ENCODE measurements at regions not wholly inside any gene's neighbourhood (a gene's known extent, or its start where the extent isn't known, plus 50 kb on each side); places are given as distances from the start of the nearest gene placed in this dataset.

DNA sequence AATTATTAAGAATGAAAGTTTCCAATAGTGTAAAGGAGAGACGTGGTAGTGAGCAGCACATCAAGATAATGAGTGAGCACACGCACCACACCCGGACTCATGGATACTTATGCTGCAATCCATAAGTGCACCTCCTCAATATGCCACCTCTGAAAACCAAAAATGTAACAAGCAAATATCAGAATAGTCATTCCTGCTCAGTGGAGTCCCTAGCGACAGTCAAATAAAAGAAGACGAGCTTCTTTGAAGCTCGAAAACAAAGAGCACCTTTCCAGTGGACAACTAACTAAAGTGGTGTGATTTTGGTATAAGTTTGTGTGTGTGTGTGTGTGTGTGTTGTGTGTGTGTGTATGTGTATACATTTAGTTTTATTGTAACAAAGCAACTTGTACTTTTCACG lies 241.3 kb downstream of the DEPDC1B start:
- TF ChIP-seq EZH2 (IDR thresholded peaks at IDR 0.05; ENCODE audit: insufficient read depth, poor library complexity, severe bottlenecking) (no peak), EZH2phosphoT487 (IDR thresholded peaks at IDR 0.05; ENCODE audit: insufficient read depth, low read depth) (no peak)

Measured in GM23248 (cell line).